Right lobe of liver (tissue), 4 donors: ENCODE measurements at regions not wholly inside any gene's neighbourhood (a gene's known extent, or its start where the extent isn't known, plus 50 kb on each side); places are given as distances from the start of the nearest gene placed in this dataset.

ENCODE experiments used
- CTCF ChIP-seq, 4 donors: fragments of 200-600 bp in 3 of 4; fragments of 450-650 bp in 1 of 4; IDR thresholded peaks; one replicate each; pipeline versions ENCODE4 v1.5.1 to v1.8.0; 2016 to 2022; ENCODE audit warnings: antibody characterized with exemption in 4 of 4, mild to moderate bottlenecking in 2 of 4
- POLR2A ChIP-seq: fragments of 450-650 bp; IDR thresholded peaks from one replicate; pipeline ENCODE4 v1.6.1; 2017; ENCODE audit warnings: antibody characterized with exemption, mild to moderate bottlenecking
- donor health status: DM: no; HTN: no; CAD: no.
- donor health status: DM: no; HTN: no; CAD: no.
- donor health status: DM: no; HTN: yes; CAD: no.

GRCh38 chr3:180138871-180139270 lies 102.1 kb upstream of the PEX5L start:
- TF ChIP-seq POLR2A (no peak), CTCF (IDR thresholded peaks at IDR 0.05) (no peak)
